DOHH2 (cell line): ENCODE measurements at regions not wholly inside any gene's neighbourhood (a gene's known extent, or its start where the extent isn't known, plus 50 kb on each side); places are given as distances from the start of the nearest gene placed in this dataset.

Experiments used
- H3F3A ChIP-seq: fragments of 200-600 bp; sonication (generic), shearing (Covaris generic); 2 replicates; pipeline ENCODE4 v1.6.0; 2016; ENCODE audit warnings: antibody characterized with exemption, mild to moderate bottlenecking; ENCODE audit not compliant: control insufficient read depth, insufficient read depth
- H3K27ac ChIP-seq: fragments of 200-600 bp; sonication (generic); 2 replicates; pipeline ENCODE4 v1.5.1; 2014; ENCODE audit warnings: low read depth, mild to moderate bottlenecking, low read length, moderate library complexity
- H3K27me3 ChIP-seq: fragments of 200-600 bp; sonication (generic); 2 replicates; pipeline ENCODE4 v1.6.1; 2014; ENCODE audit warnings: mild to moderate bottlenecking, low read length, mixed read lengths; ENCODE audit not compliant: control insufficient read depth
- H3K36me3 ChIP-seq: fragments of 200-600 bp; sonication (generic); 2 replicates; pipeline ENCODE4 v1.6.1; 2014; ENCODE audit warnings: mild to moderate bottlenecking, low read length, moderate library complexity, mixed read lengths; ENCODE audit not compliant: control insufficient read depth
- H3K4me1 ChIP-seq: fragments of 200-600 bp; sonication (generic); 2 replicates; pipeline ENCODE4 v1.6.1; 2014; ENCODE audit warnings: mild to moderate bottlenecking, low read length, mixed read lengths; ENCODE audit not compliant: control insufficient read depth
- H3K4me2 ChIP-seq: fragments of 200-600 bp; sonication (generic); 2 replicates; pipeline ENCODE4 v1.6.0; 2014; ENCODE audit warnings: mild to moderate bottlenecking, low read length, moderate library complexity
- H3K4me3 ChIP-seq: fragments of 200-600 bp; sonication (generic); 2 replicates; pipeline ENCODE4 v1.5.1; 2014; ENCODE audit warnings: mild to moderate bottlenecking, low read length, mixed read lengths
- H3K79me2 ChIP-seq: fragments of 200-600 bp; sonication (generic); 2 replicates; pipeline ENCODE4 v1.6.1; 2014; ENCODE audit warnings: mild to moderate bottlenecking, low read length, mixed read lengths; ENCODE audit not compliant: control insufficient read depth
- H3K9me2 ChIP-seq: fragments of 200-600 bp; sonication (generic); replicated peaks from 2 replicates; pipeline ENCODE4 v1.6.1; 2014; ENCODE audit warnings: mild to moderate bottlenecking, low read length, mixed read lengths; ENCODE audit not compliant: control insufficient read depth
- H3K9me3 ChIP-seq: fragments of 200-600 bp; sonication (generic); 2 replicates; pipeline ENCODE4 v1.6.1; 2014; ENCODE audit warnings: antibody characterized with exemption, low read length, mixed read lengths; ENCODE audit not compliant: control insufficient read depth, insufficient read depth
- H4K20me1 ChIP-seq: fragments of 200-600 bp; sonication (generic); 2 replicates; pipeline ENCODE4 v1.6.0; 2014; ENCODE audit warnings: low read depth, mild to moderate bottlenecking, antibody characterized with exemption, low read length, moderate library complexity; ENCODE audit not compliant: control insufficient read depth, insufficient read depth
- EZH2phosphoT487 ChIP-seq: fragments of 200-600 bp; sonication (generic); IDR thresholded peaks from 2 replicates; pipeline ENCODE4 v1.6.1; 2017; ENCODE audit warnings: borderline replicate concordance, mild to moderate bottlenecking, antibody characterized with exemption, low read length, moderate library complexity, mixed read lengths
- TF ChIP-seq, protein P1 (sequence below): fragments of 200-600 bp; sonication (generic); IDR thresholded peaks from one replicate; pipeline ENCODE4 v1.5.1; 2014; ENCODE audit warnings: antibody characterized with exemption, mild to moderate bottlenecking, low read depth, low read length; ENCODE audit not compliant: poor library complexity, severe bottlenecking

DNA sequence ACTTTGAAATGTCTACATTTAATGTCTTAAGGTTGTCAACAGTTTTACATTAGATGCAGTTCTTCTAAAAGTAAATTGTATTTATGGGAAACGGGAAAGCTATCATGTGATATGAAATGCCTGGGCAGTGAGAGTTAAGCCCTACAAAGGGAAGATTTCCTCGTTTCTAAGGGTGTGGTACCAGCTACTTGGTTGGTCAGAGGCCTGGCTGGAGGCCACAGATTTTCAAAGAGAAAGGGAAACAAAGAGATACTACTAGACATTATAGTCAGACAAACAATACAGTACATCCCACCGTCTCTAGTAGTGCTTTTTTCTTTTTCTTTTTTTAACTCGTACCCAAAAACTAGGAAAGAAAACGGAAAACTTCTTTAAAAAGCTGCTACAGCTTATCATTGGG lies 467.8 kb downstream of the PCDH7 start:
- no peaks in the 10 kb centered on the region for H3K36me3 ChIP-seq
- H3K27me3 ChIP-seq = no peaks in the 10 kb centered on the region
- H3K27ac ChIP-seq = no peak overlapping the region
- H3K4me1 ChIP-seq = no peaks in the 10 kb centered on the region
- H3K9me2 ChIP-seq = no peaks in the 10 kb centered on the region
- no peak for TF ChIP-seq EZH2phosphoT487
- TF ChIP-seq, protein P1, sequence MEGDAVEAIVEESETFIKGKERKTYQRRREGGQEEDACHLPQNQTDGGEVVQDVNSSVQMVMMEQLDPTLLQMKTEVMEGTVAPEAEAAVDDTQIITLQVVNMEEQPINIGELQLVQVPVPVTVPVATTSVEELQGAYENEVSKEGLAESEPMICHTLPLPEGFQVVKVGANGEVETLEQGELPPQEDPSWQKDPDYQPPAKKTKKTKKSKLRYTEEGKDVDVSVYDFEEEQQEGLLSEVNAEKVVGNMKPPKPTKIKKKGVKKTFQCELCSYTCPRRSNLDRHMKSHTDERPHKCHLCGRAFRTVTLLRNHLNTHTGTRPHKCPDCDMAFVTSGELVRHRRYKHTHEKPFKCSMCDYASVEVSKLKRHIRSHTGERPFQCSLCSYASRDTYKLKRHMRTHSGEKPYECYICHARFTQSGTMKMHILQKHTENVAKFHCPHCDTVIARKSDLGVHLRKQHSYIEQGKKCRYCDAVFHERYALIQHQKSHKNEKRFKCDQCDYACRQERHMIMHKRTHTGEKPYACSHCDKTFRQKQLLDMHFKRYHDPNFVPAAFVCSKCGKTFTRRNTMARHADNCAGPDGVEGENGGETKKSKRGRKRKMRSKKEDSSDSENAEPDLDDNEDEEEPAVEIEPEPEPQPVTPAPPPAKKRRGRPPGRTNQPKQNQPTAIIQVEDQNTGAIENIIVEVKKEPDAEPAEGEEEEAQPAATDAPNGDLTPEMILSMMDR = no peak
- H3K9me3 ChIP-seq = peaks cover 3% of the 10 kb centered on the region; the same call in 1 of the 2 replicates
- H3K4me3 ChIP-seq = no peak overlapping the region
- H3K79me2 ChIP-seq = no peaks in the 10 kb centered on the region
- no peaks in the 10 kb centered on the region for H4K20me1 ChIP-seq
- no peak overlapping the region for H3K4me2 ChIP-seq
- H3F3A ChIP-seq = no peaks in the 10 kb centered on the region

DNA sequence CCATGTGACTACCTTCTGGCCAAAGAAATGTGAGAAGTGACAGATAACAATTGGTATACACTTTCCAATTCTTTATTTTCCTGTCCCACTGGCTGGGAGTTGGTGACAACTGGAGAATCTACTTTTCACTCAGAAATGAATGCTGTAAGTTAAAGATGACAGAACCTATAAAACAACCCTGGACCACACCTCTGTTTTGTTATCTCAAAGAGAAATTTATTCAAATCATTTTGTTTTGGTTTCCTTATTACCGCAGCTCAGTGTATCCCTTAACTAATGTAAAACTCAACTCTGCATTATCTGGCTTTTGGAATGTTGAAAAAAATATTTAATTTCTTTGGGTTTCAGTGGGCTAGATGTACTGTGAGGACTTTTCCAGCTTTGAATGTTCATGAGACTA lies 469.8 kb downstream of the PCDH7 start:
- Histone ChIP-seq H3K27me3 (no peaks in the 10 kb centered on the region), H3F3A (no peaks in the 10 kb centered on the region), H3K9me3 (no peaks in the 10 kb centered on the region; the same call in 1 of the 2 replicates), H3K4me2 (no peak overlapping the region), H3K4me3 (no peak overlapping the region), H3K9me2 (no peaks in the 10 kb centered on the region), H3K4me1 (no peaks in the 10 kb centered on the region), H3K36me3 (no peaks in the 10 kb centered on the region), H3K27ac (no peak overlapping the region), H3K79me2 (no peaks in the 10 kb centered on the region), H4K20me1 (no peaks in the 10 kb centered on the region)
- no peak for TF ChIP-seq EZH2phosphoT487
- TF ChIP-seq, protein P1 = no peak

DNA sequence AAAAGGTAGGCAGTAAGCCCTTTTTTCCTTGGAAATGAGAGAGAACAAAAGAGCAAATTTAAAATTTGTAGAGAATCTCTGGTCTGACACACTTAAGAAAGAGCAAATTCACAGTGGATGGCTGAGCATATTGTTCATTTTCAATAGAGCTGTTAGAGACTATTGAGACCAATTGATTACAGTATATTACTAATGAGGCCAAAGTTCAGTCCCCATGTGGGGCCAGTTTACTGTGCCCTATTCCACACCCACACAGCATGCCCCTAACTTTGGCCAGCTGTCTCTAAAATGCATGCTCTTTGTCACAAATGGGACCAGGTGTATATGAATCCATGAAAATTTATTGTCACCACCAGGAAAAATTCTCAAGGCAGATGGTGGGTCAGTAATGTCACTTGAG lies 470.5 kb downstream of the PCDH7 start:
- no peaks in the 10 kb centered on the region; the same call in 1 of the 2 replicates for H3K9me3 ChIP-seq
- TF ChIP-seq, protein P1 = no peak
- TF ChIP-seq EZH2phosphoT487 = no peak

DNA sequence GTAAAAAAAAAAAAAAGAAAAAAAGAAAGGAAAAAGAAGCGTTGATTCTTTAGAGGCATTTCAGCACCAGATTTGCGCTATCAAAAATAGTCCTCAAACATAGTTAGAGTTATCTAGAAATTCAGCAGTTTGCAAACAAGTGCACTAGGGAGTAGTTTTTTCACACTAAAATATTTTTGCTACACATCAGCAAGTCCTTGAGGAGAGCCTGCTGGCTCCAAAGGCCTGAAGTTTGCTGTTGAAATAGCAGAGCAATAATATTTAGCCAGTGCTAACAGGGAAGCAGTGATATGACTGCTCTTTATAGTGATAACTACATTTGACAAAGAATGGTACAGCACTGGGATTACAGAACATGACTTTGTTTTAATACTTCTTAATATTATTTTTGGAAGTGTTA lies 472.2 kb downstream of the PCDH7 start:
- H3K27me3 ChIP-seq = no peaks in the 10 kb centered on the region

More for the DNA sequence above, 470.5 kb downstream of the PCDH7 start:
- Histone ChIP-seq H3K4me3 (no peak overlapping the region), H3K9me2 (no peaks in the 10 kb centered on the region), H3K36me3 (no peaks in the 10 kb centered on the region), H3K4me1 (no peaks in the 10 kb centered on the region), H3K79me2 (no peaks in the 10 kb centered on the region), H3K27ac (no peak overlapping the region), H3K4me2 (no peak overlapping the region), H4K20me1 (no peaks in the 10 kb centered on the region), H3K27me3 (no peaks in the 10 kb centered on the region), H3F3A (no peaks in the 10 kb centered on the region)

More for the DNA sequence above, 472.2 kb downstream of the PCDH7 start:
- Histone ChIP-seq H3K4me3 (no peak overlapping the region), H4K20me1 (no peaks in the 10 kb centered on the region), H3K9me3 (no peaks in the 10 kb centered on the region; the same call in 1 of the 2 replicates), H3K79me2 (no peaks in the 10 kb centered on the region), H3F3A (no peaks in the 10 kb centered on the region), H3K36me3 (no peaks in the 10 kb centered on the region), H3K27ac (no peak overlapping the region), H3K4me1 (no peaks in the 10 kb centered on the region), H3K9me2 (no peaks in the 10 kb centered on the region), H3K4me2 (no peak overlapping the region)
- TF ChIP-seq EZH2phosphoT487 = no peak
